H1 (cell line): ENCODE measurements at regions not wholly inside any gene's neighbourhood (a gene's known extent, or its start where the extent isn't known, plus 50 kb on each side); places are given as distances from the start of the nearest gene placed in this dataset.

Experiments used
- CTCF ChIA-PET: fragments of 300-600 bp; sonication (Branson Sonifier 250); formaldehyde crosslinking; loops from one replicate; lab custom pipeline; 2021; ENCODE audit not compliant: partially characterized antibody; lab: Charles Lee
- POLR2A ChIA-PET: fragments of 300-600 bp; sonication (Branson Sonifier 250); formaldehyde crosslinking; loops from one replicate; lab custom pipeline; 2021; ENCODE audit warnings: inconsistent platforms; ENCODE audit not compliant: partially characterized antibody; lab: Charles Lee
- DNase-seq, 2 experiments: peaks; one replicate each; pipeline versions ENCODE4 v3.0.0 to v3.0.0-alpha.2; 2010 to 2022; ENCODE audit warnings: low spot score in 2 of 2, low read depth in 1 of 2, mixed read lengths in 1 of 2
- FAIRE-seq: peaks from 2 replicates; lab custom pipeline; 2011; peaks lifted over from hg19 to GRCh38; lab: Jason Lieb, UNC
- H2AFZ ChIP-seq: 2 replicates; pipeline ENCODE4 v1.8.1; 2012; ENCODE audit warnings: low read length, inconsistent platforms
- H2AK5ac ChIP-seq: 2 replicates; pipeline ENCODE4 v1.6.1; 2013; ENCODE audit warnings: low read depth, low read length
- H2BK120ac ChIP-seq: replicated peaks from 2 replicates; pipeline ENCODE3; 2013; ENCODE audit warnings: low read depth, low read length, inconsistent platforms
- H2BK12ac ChIP-seq: 2 replicates; pipeline ENCODE4 v1.6.1; 2013; ENCODE audit warnings: low read depth, low read length
- H2BK15ac ChIP-seq: 2 replicates; pipeline ENCODE4 v1.6.1; 2013; ENCODE audit warnings: low read length
- H2BK20ac ChIP-seq: 2 replicates; pipeline ENCODE4 v1.6.1; 2013; ENCODE audit warnings: low read length
- H2BK5ac ChIP-seq: 2 replicates; pipeline ENCODE4 v1.6.1; 2013; ENCODE audit warnings: low read depth, low read length
- H3K14ac ChIP-seq: 2 replicates; pipeline ENCODE4 v1.6.1; 2013; ENCODE audit warnings: inconsistent platforms; ENCODE audit not compliant: insufficient read length
- H3K18ac ChIP-seq: 2 replicates; pipeline ENCODE4 v1.6.1; 2013; ENCODE audit warnings: low read length; ENCODE audit errors: extremely low read depth
- H3K23ac ChIP-seq: 2 replicates; pipeline ENCODE4 v1.6.1; 2013; ENCODE audit warnings: inconsistent platforms; ENCODE audit not compliant: insufficient read length
- H3K23me2 ChIP-seq: 2 replicates; pipeline ENCODE4 v1.6.1; 2013; ENCODE audit warnings: low read depth, low read length
- H3K27ac ChIP-seq: 2 replicates; pipeline ENCODE4 v1.6.1; 2011; ENCODE audit warnings: low read depth, low read length, inconsistent platforms
- H3K27me3 ChIP-seq, 4 experiments: replicated peaks in 1 of 4; 1 replicate in 1 of 4; 2 replicates in 3 of 4; pipeline versions ENCODE4 v1.6.1 to v1.8.1; 2011 to 2013; ENCODE audit warnings: low read length in 3 of 4, mild to moderate bottlenecking in 3 of 4, inconsistent platforms in 2 of 4, mixed read lengths in 2 of 4, moderate library complexity in 1 of 4; ENCODE audit not compliant: control insufficient read depth in 3 of 4, insufficient read depth in 3 of 4; ENCODE audit errors: extremely low read depth in 1 of 4
- H3K36me3 ChIP-seq, 4 experiments: 2 replicates each; pipeline versions ENCODE4 v1.6.1 to v1.8.1; 2011 to 2013; ENCODE audit warnings: mild to moderate bottlenecking in 4 of 4, low read length in 3 of 4, moderate library complexity in 2 of 4, control low read depth in 1 of 4, inconsistent platforms in 1 of 4; ENCODE audit not compliant: insufficient read depth in 4 of 4, control insufficient read depth in 2 of 4
- H3K4ac ChIP-seq: replicated peaks from 2 replicates; pipeline ENCODE3; 2013; ENCODE audit warnings: low read length, low read depth, mixed read lengths, inconsistent platforms; ENCODE audit not compliant: insufficient read length
- H3K4me1 ChIP-seq, 4 experiments: replicated peaks in 1 of 4; 1 replicate in 1 of 4; 2 replicates in 3 of 4; pipeline versions ENCODE4 v1.6.1 to v1.8.1; 2011 to 2013; ENCODE audit warnings: low read length in 3 of 4, inconsistent platforms in 2 of 4, mixed read lengths in 1 of 4; ENCODE audit not compliant: insufficient read depth in 4 of 4, control insufficient read depth in 3 of 4
- H3K4me2 ChIP-seq, 2 experiments: 2 replicates each; pipeline versions ENCODE4 v1.6.1 to v1.8.1; 2011 to 2013; ENCODE audit warnings: low read depth in 2 of 2, low read length in 2 of 2, control low read depth in 1 of 2, inconsistent platforms in 1 of 2, mild to moderate bottlenecking in 1 of 2; ENCODE audit not compliant: insufficient read depth in 1 of 2
- H3K4me3 ChIP-seq, 4 experiments: fragments of 200-600, 300-600 bp in 1 of 4; sonication (generic), shearing (Covaris generic), sonication (Bioruptor Twin) in 1 of 4; 2 replicates each; pipeline versions ENCODE4 v1.5.1 to v1.8.1; 2011 to 2016; ENCODE audit warnings: low read length in 4 of 4, low read depth in 3 of 4, control low read depth in 2 of 4, inconsistent platforms in 2 of 4, mild to moderate bottlenecking in 2 of 4, mixed read lengths in 1 of 4, moderate library complexity in 1 of 4; ENCODE audit not compliant: insufficient read depth in 2 of 4; ENCODE audit errors: extremely low read depth in 1 of 4
- H3K56ac ChIP-seq: replicated peaks from 2 replicates; pipeline ENCODE3; 2013; ENCODE audit warnings: low read depth, mild to moderate bottlenecking, mixed read lengths, low read length, inconsistent platforms; ENCODE audit not compliant: insufficient read length
- H3K79me1 ChIP-seq: 2 replicates; pipeline ENCODE4 v1.6.1; 2013; ENCODE audit warnings: low read depth, low read length, control low read depth
- H3K79me2 ChIP-seq, 2 experiments: 2 replicates each; pipeline versions ENCODE4 v1.6.1 to v1.8.1; 2012 to 2013; ENCODE audit warnings: low read length in 2 of 2, mild to moderate bottlenecking in 2 of 2, inconsistent platforms in 1 of 2; ENCODE audit not compliant: insufficient read depth in 2 of 2, control insufficient read depth in 1 of 2
- H3K9ac ChIP-seq, 4 experiments: replicated peaks in 1 of 4; 1 replicate in 1 of 4; 2 replicates in 3 of 4; pipeline versions ENCODE4 v1.6.1 to v1.8.1; 2011 to 2013; ENCODE audit warnings: low read depth in 3 of 4, low read length in 3 of 4, control low read depth in 2 of 4, mild to moderate bottlenecking in 2 of 4, moderate library complexity in 2 of 4, inconsistent platforms in 1 of 4; ENCODE audit errors: extremely low read depth in 1 of 4
- H3K9me3 ChIP-seq, 2 experiments: 2 replicates each; pipeline versions ENCODE4 v1.6.1 to v1.8.1; 2012 to 2013; ENCODE audit warnings: mild to moderate bottlenecking in 2 of 2, moderate library complexity in 2 of 2, control low read depth in 1 of 2, inconsistent platforms in 1 of 2, low read depth in 1 of 2, low read length in 1 of 2, mixed read lengths in 1 of 2; ENCODE audit not compliant: insufficient read depth in 2 of 2
- H4K20me1 ChIP-seq, 2 experiments: replicated peaks in 1 of 2; 2 replicates each; pipeline versions ENCODE3 to v1.8.1; 2011 to 2013; ENCODE audit warnings: inconsistent platforms in 2 of 2, low read length in 2 of 2, mild to moderate bottlenecking in 1 of 2; ENCODE audit not compliant: insufficient read depth in 2 of 2, control insufficient read depth in 1 of 2
- H4K5ac ChIP-seq: 2 replicates; pipeline ENCODE4 v1.6.1; 2013; ENCODE audit warnings: low read length, low read depth, mixed read lengths, inconsistent platforms; ENCODE audit not compliant: insufficient read length
- H4K8ac ChIP-seq: 2 replicates; pipeline ENCODE4 v1.8.0; 2013; ENCODE audit warnings: mild to moderate bottlenecking, moderate library complexity, low read length, inconsistent platforms; ENCODE audit not compliant: insufficient read depth; ENCODE audit errors: extremely low read depth
- H4K91ac ChIP-seq: replicated peaks from 2 replicates; pipeline ENCODE3; 2013; ENCODE audit warnings: low read length, mixed read lengths, inconsistent platforms; ENCODE audit not compliant: insufficient read length
- CHD1 ChIP-seq: IDR thresholded peaks from 2 replicates; pipeline ENCODE4 v1.6.1; 2012; ENCODE audit warnings: low read depth, low read length, improper control_type of control experiment
- EGR1 ChIP-seq: IDR thresholded peaks from 2 replicates; pipeline ENCODE4 v1.6.1; 2011; ENCODE audit warnings: low read depth, low read length, borderline replicate concordance
- JUND ChIP-seq: IDR thresholded peaks from 2 replicates; pipeline ENCODE4 v1.6.1; 2011; ENCODE audit warnings: mild to moderate bottlenecking, improper control_type of control experiment, low read length
- KDM5A ChIP-seq: fragments of 200-600 bp; IDR thresholded peaks from 2 replicates; pipeline ENCODE4 v1.7.1; 2012; ENCODE audit warnings: mild to moderate bottlenecking, low read length, inconsistent platforms, mixed read lengths
- RAD21 ChIP-seq, 2 experiments: IDR thresholded peaks in 1 of 2; conservative IDR thresholded peaks in 1 of 2; 2 replicates each; pipeline ENCODE4 v1.6.1; 2011; ENCODE audit warnings: low read depth in 2 of 2, low read length in 2 of 2, improper control_type of control experiment in 1 of 2, inconsistent platforms in 1 of 2, mild to moderate bottlenecking in 1 of 2, moderate library complexity in 1 of 2
- RBBP5 ChIP-seq: IDR thresholded peaks from 2 replicates; pipeline ENCODE4 v1.7.1; 2012; ENCODE audit warnings: low read depth, mild to moderate bottlenecking, inconsistent platforms, low read length, moderate library complexity, borderline replicate concordance
- RXRA ChIP-seq: IDR thresholded peaks from 2 replicates; pipeline ENCODE4 v1.6.1; 2011; ENCODE audit warnings: low read depth, mild to moderate bottlenecking, low read length, moderate library complexity; ENCODE audit not compliant: insufficient read depth
- SIX5 ChIP-seq: IDR thresholded peaks from 2 replicates; pipeline ENCODE4 v1.6.1; 2011; ENCODE audit warnings: mild to moderate bottlenecking, low read depth, low read length
- SUZ12 ChIP-seq: fragments of 200-600 bp; sonication (generic); IDR thresholded peaks from 2 replicates; pipeline ENCODE4 v1.6.1; 2012; ENCODE audit warnings: mild to moderate bottlenecking, inconsistent platforms, low read length, moderate library complexity, mixed read lengths
- TAF1 ChIP-seq: IDR thresholded peaks from 2 replicates; pipeline ENCODE4 v1.6.1; 2011; ENCODE audit warnings: mild to moderate bottlenecking, low read depth, low read length
- TCF12 ChIP-seq: IDR thresholded peaks from 2 replicates; pipeline ENCODE4 v1.6.1; 2011; ENCODE audit warnings: low read depth, mild to moderate bottlenecking, low read length
- ZNF274 ChIP-seq: IDR thresholded peaks from 2 replicates; pipeline ENCODE4 v1.7.0; 2012; ENCODE audit warnings: low read length, borderline replicate concordance; ENCODE audit errors: extremely low read depth
- WGBS, 2 experiments: shearing (Covaris generic) in 1 of 2; methylation state at CpG; one replicate each; pipeline versions ENCODE4 v1.1.6 to v1.1.7; 2013 to 2015; ENCODE audit warnings: low lambda C conversion rate in 2 of 2, mixed read lengths in 2 of 2, inconsistent platforms in 1 of 2, low coverage in 1 of 2, missing lambda C conversion rate in 1 of 2; ENCODE audit not compliant: insufficient replicate concordance in 2 of 2, insufficient coverage in 1 of 2, insufficient read length in 1 of 2; ENCODE audit errors: extremely low coverage in 1 of 2, missing lambda C conversion rate in 1 of 2; 5-methylcytosine and 5-hydroxymethylcytosine counted together
- TF ChIP-seq, protein P1 (sequence below): IDR thresholded peaks from 2 replicates; pipeline ENCODE4 v1.6.1; 2012; ENCODE audit warnings: inconsistent platforms

GRCh38 chr6:163748036-163748435 is 333.5 kb downstream of the QKI start:
- CTCF ChIA-PET = interaction anchor here (1.2 kb wide), 1 partner anchor 11 kb away, joined by 3 read pairs; no protein-coding TSS in a partner anchor
- FAIRE-seq = no peak
- WGBS, 2 experiments = 94% methylated on average over 9 of the region's 9 CpGs; no CpG with 5 or more reads in 1 of the 2 experiments
- H3K4me2 ChIP-seq = no peak overlapping the region
- H3K23ac ChIP-seq = no peak overlapping the region
- no peak overlapping the region for H2BK12ac ChIP-seq
- H3K4me3 ChIP-seq = no peak overlapping the region
- no peaks in the 10 kb centered on the region; a peak in 2 of 7 replicates for H3K4me1 ChIP-seq
- no peak overlapping the region for H3K14ac ChIP-seq
- no peak overlapping the region for H2BK5ac ChIP-seq
- H3K79me2 ChIP-seq = no peaks in the 10 kb centered on the region
- no peak overlapping the region for H3K18ac ChIP-seq
- H3K9ac ChIP-seq = no peak overlapping the region
- no peak for DNase-seq
- H4K20me1 ChIP-seq = no peaks in the 10 kb centered on the region
- no peak overlapping the region for H2AFZ ChIP-seq
- H2BK120ac ChIP-seq = no peak overlapping the region
- no peaks in the 10 kb centered on the region for H3K23me2 ChIP-seq
- H4K5ac ChIP-seq = no peak overlapping the region
- H2BK15ac ChIP-seq = no peak overlapping the region
- no peaks in the 10 kb centered on the region for H3K36me3 ChIP-seq
- no peaks in the 10 kb centered on the region; a peak in 1 of 7 replicates for H3K27me3 ChIP-seq
- no peak overlapping the region for H2AK5ac ChIP-seq
- no peak overlapping the region for H3K27ac ChIP-seq
- H3K9me3 ChIP-seq = no peaks in the 10 kb centered on the region
- no peak overlapping the region for H3K4ac ChIP-seq
- H3K56ac ChIP-seq = no peak overlapping the region
- H2BK20ac ChIP-seq = no peak overlapping the region
- no peak overlapping the region for H4K8ac ChIP-seq
- H4K91ac ChIP-seq = no peak overlapping the region
- H3K79me1 ChIP-seq = no peaks in the 10 kb centered on the region
- POLR2A ChIA-PET = no interaction called here
- TF ChIP-seq TCF12 (no peak), JUND (no peak), TAF1 (no peak), KDM5A (no peak), RBBP5 (no peak), SIX5 (no peak), EGR1 (no peak), SUZ12 (no peak), RAD21 (IDR thresholded peaks at IDR 0.05 in 1 of 2, conservative IDR thresholded peaks at IDR 0.05 in 1 of 2; ENCODE audit: low read depth in 2 of 2, low read length in 2 of 2) (no peak), CHD1 (no peak), RXRA (no peak), ZNF274 (no peak)
- TF ChIP-seq, protein P1, sequence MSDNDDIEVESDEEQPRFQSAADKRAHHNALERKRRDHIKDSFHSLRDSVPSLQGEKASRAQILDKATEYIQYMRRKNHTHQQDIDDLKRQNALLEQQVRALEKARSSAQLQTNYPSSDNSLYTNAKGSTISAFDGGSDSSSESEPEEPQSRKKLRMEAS = no peak
